SU-DHL-6 (cell line): ENCODE measurements at regions not wholly inside any gene's neighbourhood (a gene's known extent, or its start where the extent isn't known, plus 50 kb on each side); places are given as distances from the start of the nearest gene placed in this dataset.

ENCODE experiments used
- H2AFZ ChIP-seq: fragments of 200-600 bp; sonication (generic); 2 replicates; pipeline ENCODE4 v1.6.1; 2014; ENCODE audit warnings: low read depth, mild to moderate bottlenecking, moderate library complexity, mixed read lengths, antibody characterized with exemption, low read length; ENCODE audit not compliant: severe bottlenecking
- H3F3A ChIP-seq: fragments of 200-600 bp; shearing (Covaris generic); 2 replicates; pipeline ENCODE4 v1.6.0; 2016; ENCODE audit warnings: antibody characterized with exemption, mild to moderate bottlenecking; ENCODE audit not compliant: insufficient read depth
- H3K27ac ChIP-seq: fragments of 200-600 bp; sonication (generic); 2 replicates; pipeline ENCODE4 v1.5.1; 2016; ENCODE audit warnings: low read depth, mild to moderate bottlenecking, low read length, moderate library complexity, mixed read lengths
- H3K27me3 ChIP-seq: fragments of 200-600 bp; sonication (generic), shearing (Covaris generic); 2 replicates; pipeline ENCODE4 v1.6.0; 2014; ENCODE audit warnings: mild to moderate bottlenecking, low read length
- H3K36me3 ChIP-seq: fragments of 200-600 bp; sonication (generic); 2 replicates; pipeline ENCODE4 v1.6.1; 2014; ENCODE audit warnings: mild to moderate bottlenecking, low read length, mixed read lengths
- H3K4me2 ChIP-seq: fragments of 300-600, 200-600 bp; shearing (Covaris generic), sonication (generic); 2 replicates; pipeline ENCODE4 v1.6.0; 2014; ENCODE audit warnings: low read length, low read depth, mild to moderate bottlenecking; ENCODE audit not compliant: poor library complexity, severe bottlenecking
- H3K4me3 ChIP-seq: fragments of 200-600 bp; sonication (generic); 2 replicates; pipeline ENCODE4 v1.5.1; 2014; ENCODE audit warnings: antibody characterized with exemption, low read length, mild to moderate bottlenecking, mixed read lengths; ENCODE audit not compliant: insufficient read depth, poor library complexity, severe bottlenecking
- H3K79me2 ChIP-seq: fragments of 200-600 bp; sonication (generic); 2 replicates; pipeline ENCODE4 v1.6.1; 2014; ENCODE audit warnings: mild to moderate bottlenecking, low read length, moderate library complexity; ENCODE audit not compliant: insufficient read depth
- H3K9ac ChIP-seq: fragments of 200-600 bp; sonication (generic); 2 replicates; pipeline ENCODE4 v1.7.0; 2014; ENCODE audit warnings: mild to moderate bottlenecking, low read length
- H3K9me2 ChIP-seq: fragments of 200-600 bp; sonication (generic); replicated peaks from 2 replicates; pipeline ENCODE4 v1.6.1; 2014; ENCODE audit warnings: low read length; ENCODE audit not compliant: insufficient read depth
- H3K9me3 ChIP-seq: fragments of 200-600 bp; sonication (generic); 2 replicates; pipeline ENCODE4 v1.6.1; 2014; ENCODE audit warnings: low read length, mixed read lengths; ENCODE audit not compliant: insufficient read depth
- H4K20me1 ChIP-seq: fragments of 200-600 bp; sonication (generic); 2 replicates; pipeline ENCODE4 v1.6.1; 2014; ENCODE audit warnings: low read depth, mild to moderate bottlenecking, antibody characterized with exemption, low read length, moderate library complexity, mixed read lengths
- EZH2phosphoT487 ChIP-seq: fragments of 200-600 bp; sonication (generic), shearing (Covaris generic); conservative IDR thresholded peaks from 2 replicates; pipeline ENCODE4 v1.6.1; 2018; ENCODE audit warnings: mild to moderate bottlenecking, antibody characterized with exemption, low read length, moderate library complexity, mixed read lengths
- TF ChIP-seq, protein P1 (sequence below): fragments of 200-600 bp; sonication (generic); IDR thresholded peaks from one replicate; pipeline ENCODE4 v1.5.1; 2017; ENCODE audit warnings: antibody characterized with exemption, mild to moderate bottlenecking, low read length, moderate library complexity; ENCODE audit not compliant: insufficient read depth, poor library complexity, severe bottlenecking

DNA sequence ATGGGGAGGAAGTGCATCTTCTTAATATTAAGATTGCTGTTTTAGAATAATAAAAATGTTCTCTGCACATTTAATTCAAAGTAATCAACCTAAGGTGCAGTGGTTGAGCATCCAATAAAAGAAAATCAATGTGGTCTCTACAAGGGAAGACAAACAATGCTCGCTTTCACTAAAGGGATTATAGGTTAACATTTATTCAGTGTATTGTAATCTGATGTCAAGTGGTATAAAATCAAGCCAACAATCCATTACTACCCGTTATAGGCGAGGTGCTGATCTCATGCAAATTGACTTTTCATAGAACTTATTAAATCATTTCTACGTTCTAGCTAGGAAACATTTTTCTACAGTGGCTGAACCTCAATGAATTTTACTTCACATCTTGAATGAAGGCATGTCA, 773.9 kb downstream of the NR2F1-AS1 start:
- Histone ChIP-seq H3F3A (no peaks in the 10 kb centered on the region), H3K27me3 (no peaks in the 10 kb centered on the region), H3K4me3 (no peak overlapping the region), H3K9ac (no peak overlapping the region), H3K9me2 (no peaks in the 10 kb centered on the region), H3K79me2 (no peaks in the 10 kb centered on the region), H4K20me1 (no peaks in the 10 kb centered on the region), H2AFZ (no peak overlapping the region), H3K9me3 (no peaks in the 10 kb centered on the region), H3K36me3 (no peaks in the 10 kb centered on the region), H3K4me2 (no peak overlapping the region), H3K27ac (no peak overlapping the region)
- TF ChIP-seq EZH2phosphoT487 = no peak
- TF ChIP-seq, protein P1, sequence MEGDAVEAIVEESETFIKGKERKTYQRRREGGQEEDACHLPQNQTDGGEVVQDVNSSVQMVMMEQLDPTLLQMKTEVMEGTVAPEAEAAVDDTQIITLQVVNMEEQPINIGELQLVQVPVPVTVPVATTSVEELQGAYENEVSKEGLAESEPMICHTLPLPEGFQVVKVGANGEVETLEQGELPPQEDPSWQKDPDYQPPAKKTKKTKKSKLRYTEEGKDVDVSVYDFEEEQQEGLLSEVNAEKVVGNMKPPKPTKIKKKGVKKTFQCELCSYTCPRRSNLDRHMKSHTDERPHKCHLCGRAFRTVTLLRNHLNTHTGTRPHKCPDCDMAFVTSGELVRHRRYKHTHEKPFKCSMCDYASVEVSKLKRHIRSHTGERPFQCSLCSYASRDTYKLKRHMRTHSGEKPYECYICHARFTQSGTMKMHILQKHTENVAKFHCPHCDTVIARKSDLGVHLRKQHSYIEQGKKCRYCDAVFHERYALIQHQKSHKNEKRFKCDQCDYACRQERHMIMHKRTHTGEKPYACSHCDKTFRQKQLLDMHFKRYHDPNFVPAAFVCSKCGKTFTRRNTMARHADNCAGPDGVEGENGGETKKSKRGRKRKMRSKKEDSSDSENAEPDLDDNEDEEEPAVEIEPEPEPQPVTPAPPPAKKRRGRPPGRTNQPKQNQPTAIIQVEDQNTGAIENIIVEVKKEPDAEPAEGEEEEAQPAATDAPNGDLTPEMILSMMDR = no peak

DNA sequence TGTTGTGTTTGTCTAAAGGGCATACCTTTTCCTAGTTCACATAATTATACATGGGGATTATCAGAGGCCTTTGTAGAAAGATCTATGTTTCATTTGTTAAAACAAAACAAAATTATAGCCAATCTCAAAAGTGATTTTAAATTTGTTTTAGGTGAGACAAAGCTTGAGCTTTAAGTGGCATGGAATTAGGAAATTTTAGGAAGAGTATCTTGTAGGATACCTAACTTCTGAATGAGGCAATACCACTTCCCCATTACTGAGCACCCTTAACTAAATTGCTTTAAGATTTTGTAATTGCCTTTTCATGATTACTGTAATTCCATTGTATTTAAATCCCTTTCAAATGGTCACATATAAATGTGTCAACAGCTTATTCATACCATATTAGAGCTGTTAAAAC, 775.6 kb downstream of the NR2F1-AS1 start:
- Histone ChIP-seq H3K79me2 (no peaks in the 10 kb centered on the region), H3K4me2 (no peak overlapping the region), H2AFZ (no peak overlapping the region), H3K9ac (no peak overlapping the region), H3K9me3 (no peaks in the 10 kb centered on the region), H3K27me3 (no peaks in the 10 kb centered on the region), H3K36me3 (no peaks in the 10 kb centered on the region), H3K4me3 (no peak overlapping the region), H3K27ac (no peak overlapping the region), H3F3A (no peaks in the 10 kb centered on the region), H4K20me1 (no peaks in the 10 kb centered on the region), H3K9me2 (no peaks in the 10 kb centered on the region)
- TF ChIP-seq, protein P1 = no peak
- TF ChIP-seq EZH2phosphoT487 = no peak

DNA sequence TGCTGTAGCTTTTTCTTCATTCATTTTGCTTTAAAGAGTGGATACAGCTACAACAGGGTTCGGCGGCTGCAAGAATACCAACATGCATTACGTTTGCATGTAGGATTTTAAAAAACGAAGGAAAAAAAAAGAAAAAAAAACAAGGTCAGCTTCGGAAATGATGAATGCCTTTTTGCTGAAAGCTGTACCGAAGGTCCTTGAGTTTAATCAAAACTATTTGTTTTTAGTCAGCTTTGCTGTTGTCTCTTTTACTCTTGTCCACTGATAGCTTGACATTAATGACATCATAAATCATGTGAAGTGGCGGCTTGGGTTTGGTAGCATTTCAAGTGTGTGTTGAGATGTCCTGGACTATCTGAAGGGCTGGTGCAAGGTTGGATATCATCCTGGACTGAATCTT, 779.1 kb downstream of the NR2F1-AS1 start:
- no peak overlapping the region for H3K9ac ChIP-seq
- H3K9me2 ChIP-seq = no peaks in the 10 kb centered on the region
- TF ChIP-seq EZH2phosphoT487 = no peak
- TF ChIP-seq, protein P1 = no peak
- H3K4me3 ChIP-seq = no peak overlapping the region
- no peaks in the 10 kb centered on the region for H3K36me3 ChIP-seq
- no peaks in the 10 kb centered on the region for H3F3A ChIP-seq
- H2AFZ ChIP-seq = no peak overlapping the region
- H4K20me1 ChIP-seq = no peaks in the 10 kb centered on the region
- H3K27ac ChIP-seq = no peak overlapping the region
- no peak overlapping the region for H3K4me2 ChIP-seq
- no peaks in the 10 kb centered on the region for H3K79me2 ChIP-seq
- H3K27me3 ChIP-seq = no peaks in the 10 kb centered on the region
- H3K9me3 ChIP-seq = no peaks in the 10 kb centered on the region
